ENCODE measurements at regions not wholly inside any gene's neighbourhood (a gene's known extent, or its start where the extent isn't known, plus 50 kb on each side); places are given as distances from the start of the nearest gene placed in this dataset.

DNA sequence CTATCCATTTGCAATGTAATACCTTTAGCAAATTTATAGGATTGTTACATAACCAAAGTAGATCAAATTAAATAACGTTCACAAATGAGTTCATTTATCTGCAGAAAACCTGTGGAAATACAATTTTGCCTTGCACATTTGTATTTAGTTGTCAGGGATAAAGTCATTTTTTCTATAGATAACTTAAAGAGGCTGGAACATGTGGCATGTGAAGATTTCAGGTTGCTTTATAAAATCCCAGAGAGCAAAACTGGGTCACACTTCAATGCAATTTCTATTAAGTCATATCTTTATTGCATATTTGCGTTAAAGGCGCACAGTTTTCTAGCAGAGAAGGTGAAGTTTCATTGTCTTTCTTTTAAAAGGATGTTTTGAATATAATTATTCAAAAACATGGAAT lies 342.4 kb downstream of the USP25 start:
- TF ChIP-seq, protein P1, sequence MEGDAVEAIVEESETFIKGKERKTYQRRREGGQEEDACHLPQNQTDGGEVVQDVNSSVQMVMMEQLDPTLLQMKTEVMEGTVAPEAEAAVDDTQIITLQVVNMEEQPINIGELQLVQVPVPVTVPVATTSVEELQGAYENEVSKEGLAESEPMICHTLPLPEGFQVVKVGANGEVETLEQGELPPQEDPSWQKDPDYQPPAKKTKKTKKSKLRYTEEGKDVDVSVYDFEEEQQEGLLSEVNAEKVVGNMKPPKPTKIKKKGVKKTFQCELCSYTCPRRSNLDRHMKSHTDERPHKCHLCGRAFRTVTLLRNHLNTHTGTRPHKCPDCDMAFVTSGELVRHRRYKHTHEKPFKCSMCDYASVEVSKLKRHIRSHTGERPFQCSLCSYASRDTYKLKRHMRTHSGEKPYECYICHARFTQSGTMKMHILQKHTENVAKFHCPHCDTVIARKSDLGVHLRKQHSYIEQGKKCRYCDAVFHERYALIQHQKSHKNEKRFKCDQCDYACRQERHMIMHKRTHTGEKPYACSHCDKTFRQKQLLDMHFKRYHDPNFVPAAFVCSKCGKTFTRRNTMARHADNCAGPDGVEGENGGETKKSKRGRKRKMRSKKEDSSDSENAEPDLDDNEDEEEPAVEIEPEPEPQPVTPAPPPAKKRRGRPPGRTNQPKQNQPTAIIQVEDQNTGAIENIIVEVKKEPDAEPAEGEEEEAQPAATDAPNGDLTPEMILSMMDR (conservative IDR thresholded peaks at IDR 0.05): no peak
- no peak for TF ChIP-seq ZFX (IDR thresholded peaks at IDR 0.05)

All from C4-2B (cell line).